ENCODE measurements at regions not wholly inside any gene's neighbourhood (a gene's known extent, or its start where the extent isn't known, plus 50 kb on each side); places are given as distances from the start of the nearest gene placed in this dataset.

DNA sequence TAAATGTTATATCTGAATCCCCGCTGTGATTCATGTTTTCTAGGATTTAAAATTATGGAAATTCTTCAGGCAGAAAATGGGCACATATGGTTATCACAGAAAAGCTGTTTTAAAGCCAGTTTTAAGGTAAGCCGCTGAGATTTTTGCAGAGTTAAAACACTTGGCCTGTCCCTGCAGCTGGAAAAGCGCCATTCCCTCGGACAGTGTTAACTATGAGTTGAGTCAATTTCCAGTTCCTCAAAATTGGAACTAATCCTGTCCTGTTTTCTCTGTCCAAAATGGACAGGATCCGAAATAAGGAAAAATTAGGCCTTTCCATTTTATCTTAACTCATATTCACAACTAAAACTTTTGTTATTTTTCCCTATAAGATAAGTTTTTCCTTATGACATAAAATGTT is 225.2 kb downstream of the SAMD5 start:
- WGBS, 2 donors, result 72 to 74% methylated on average over 5 of the region's 5 CpGs
- H3K9me3 ChIP-seq, result no peaks in the 10 kb centered on the region
- no peak overlapping the region for H3K4me3 ChIP-seq
- TF ChIP-seq POLR2A (IDR thresholded peaks at IDR 0.05) (no peak), CTCF (IDR thresholded peaks at IDR 0.05) (no peak), EP300 (IDR thresholded peaks at IDR 0.05) (no peak)
- H3K36me3 ChIP-seq, result no peaks in the 10 kb centered on the region
- H3K27ac ChIP-seq, result no peak overlapping the region
- no peak for DNase-seq (ENCODE audit: low spot score in 2 of 2)
- H3K4me1 ChIP-seq, result no peaks in the 10 kb centered on the region
- no peaks in the 10 kb centered on the region for H3K27me3 ChIP-seq

DNA sequence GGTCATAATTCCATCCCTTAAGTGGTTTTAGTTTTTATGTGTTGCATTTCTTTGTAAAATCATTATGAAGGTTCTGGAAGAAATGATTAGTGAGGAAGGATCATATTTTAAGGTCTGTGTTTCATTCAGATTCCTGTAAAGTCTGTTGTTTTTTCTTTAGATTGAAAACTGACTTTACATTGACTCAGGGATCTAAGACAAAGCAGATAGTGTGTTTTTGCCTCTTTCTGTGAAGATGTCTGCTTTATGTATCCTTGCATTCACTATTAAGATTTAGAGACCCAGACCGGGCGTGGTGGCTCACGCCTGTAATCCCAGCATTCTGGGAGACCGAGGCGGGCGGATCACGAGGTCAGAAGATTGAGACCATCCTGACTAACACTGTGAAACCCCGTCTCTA is 225.7 kb downstream of the SAMD5 start:
- Histone ChIP-seq H3K27me3 (no peaks in the 10 kb centered on the region), H3K27ac (no peak overlapping the region), H3K9me3 (no peaks in the 10 kb centered on the region), H3K36me3 (no peaks in the 10 kb centered on the region), H3K4me3 (no peak overlapping the region), H3K4me1 (no peaks in the 10 kb centered on the region)
- DNase-seq (ENCODE audit: low spot score in 2 of 2), result no peak
- 92 to 94% methylated on average over 8 of the region's 8 CpGs for WGBS, 2 donors
- TF ChIP-seq POLR2A (IDR thresholded peaks at IDR 0.05) (no peak), CTCF (IDR thresholded peaks at IDR 0.05) (no peak), EP300 (IDR thresholded peaks at IDR 0.05) (no peak)

DNA sequence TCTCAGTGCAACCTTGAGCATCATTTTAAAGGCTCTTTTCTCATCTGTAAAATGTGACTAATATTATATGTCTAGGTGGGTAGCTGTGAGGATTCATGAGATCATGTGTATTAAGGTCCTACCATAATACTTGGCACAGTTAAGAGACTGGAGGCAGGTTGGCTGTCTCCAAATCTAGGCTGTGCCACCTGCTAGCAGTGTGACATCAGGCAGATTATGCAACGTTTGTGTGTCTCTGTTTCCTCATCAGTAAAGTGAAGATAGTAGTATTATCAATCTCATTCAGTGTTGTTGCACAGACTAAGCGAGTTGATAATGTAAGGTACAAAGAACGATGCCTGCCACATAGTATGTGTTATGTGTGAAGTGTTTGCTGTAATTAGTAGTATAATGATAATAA is 227.4 kb downstream of the SAMD5 start:
- DNase-seq (ENCODE audit: low spot score in 2 of 2), result no peak
- Histone ChIP-seq H3K4me1 (no peaks in the 10 kb centered on the region), H3K27me3 (no peaks in the 10 kb centered on the region), H3K9me3 (no peaks in the 10 kb centered on the region), H3K4me3 (no peak overlapping the region), H3K27ac (no peak overlapping the region), H3K36me3 (no peaks in the 10 kb centered on the region)
- no peak for TF ChIP-seq EP300 (IDR thresholded peaks at IDR 0.05)
- no peak for TF ChIP-seq CTCF (IDR thresholded peaks at IDR 0.05)
- 86 to 88% methylated on average over 3 of the region's 3 CpGs for WGBS, 2 donors

GRCh38 chr6:147737115-147737514 is 228.6 kb downstream of the SAMD5 start:
- no peak overlapping the region for H3K27ac ChIP-seq
- TF ChIP-seq POLR2A (IDR thresholded peaks at IDR 0.05) (no peak), EP300 (IDR thresholded peaks at IDR 0.05) (no peak), CTCF (IDR thresholded peaks at IDR 0.05) (no peak)
- no peak overlapping the region for H3K4me3 ChIP-seq
- no peaks in the 10 kb centered on the region for H3K27me3 ChIP-seq
- no peaks in the 10 kb centered on the region for H3K9me3 ChIP-seq
- whole genome bisulfite sequencing, 2 donors, result 88 to 90% methylated on average over 5 of the region's 5 CpGs
- no peak for DNase-seq (ENCODE audit: low spot score in 2 of 2)
- H3K36me3 ChIP-seq, result no peaks in the 10 kb centered on the region
- H3K4me1 ChIP-seq, result no peaks in the 10 kb centered on the region

- no peaks in the 10 kb centered on the region for H3K4me1 ChIP-seq
- no peaks in the 10 kb centered on the region for H3K27me3 ChIP-seq
- H3K9me3 ChIP-seq, result no peaks in the 10 kb centered on the region
- no peak overlapping the region for H3K4me3 ChIP-seq
- DNase-seq (ENCODE audit: low spot score in 2 of 2), result no peak
- 79 to 82% methylated on average over 8 of the region's 8 CpGs for WGBS, 2 donors
- no peak for TF ChIP-seq CTCF (IDR thresholded peaks at IDR 0.05)
- TF ChIP-seq EP300 (IDR thresholded peaks at IDR 0.05), result no peak
- TF ChIP-seq POLR2A (IDR thresholded peaks at IDR 0.05), result no peak
- no peaks in the 10 kb centered on the region for H3K36me3 ChIP-seq
- H3K27ac ChIP-seq, result no peak overlapping the region
These were observed 229.6 kb downstream of the SAMD5 start for GRCh38 chr6:147738099-147738498.

Measured in tibial nerve (tissue), 4 donors.